Stimulated activated CD8-positive, alpha-beta memory T cell treated with anti-CD3 and anti-CD28 coated beads, Interleukin-7, amount 100 ng/mL, for 24 hours (primary cell): ENCODE measurements at regions not wholly inside any gene's neighbourhood (a gene's known extent, or its start where the extent isn't known, plus 50 kb on each side); places are given as distances from the start of the nearest gene placed in this dataset.

ENCODE experiments used
- DNase-seq: peaks from one replicate; pipeline ENCODE4 v3.0.0-alpha.2; 2020; ENCODE audit warnings: low read depth

DNA sequence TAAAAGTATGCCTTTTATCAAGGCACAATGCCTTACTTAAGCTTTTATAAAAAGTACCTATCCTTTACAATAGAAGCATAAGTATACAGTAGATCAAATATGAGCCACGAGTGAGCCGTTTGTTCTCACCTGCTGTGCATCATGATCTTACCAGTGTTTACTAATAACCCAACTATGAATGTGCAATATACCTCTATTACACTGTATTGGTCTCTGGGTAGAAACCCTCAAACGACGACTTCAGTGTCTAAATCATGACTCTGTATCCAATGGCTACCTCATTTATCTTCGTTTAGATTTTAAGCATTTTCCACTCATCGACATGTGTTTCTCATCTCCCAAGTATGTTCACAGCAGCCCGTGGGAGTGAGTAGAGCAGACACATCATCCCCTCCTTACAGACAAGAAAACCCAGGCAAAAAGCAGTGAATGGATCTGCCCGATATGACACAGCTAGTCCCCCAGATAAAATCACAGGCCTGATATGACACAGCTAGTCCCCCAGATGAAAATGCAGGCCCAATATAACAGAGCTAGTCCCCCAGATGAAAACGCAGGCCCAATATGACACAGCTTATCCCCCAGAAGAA is 279.8 kb downstream of the TNS1 start:
- no peak for DNase-seq

DNA sequence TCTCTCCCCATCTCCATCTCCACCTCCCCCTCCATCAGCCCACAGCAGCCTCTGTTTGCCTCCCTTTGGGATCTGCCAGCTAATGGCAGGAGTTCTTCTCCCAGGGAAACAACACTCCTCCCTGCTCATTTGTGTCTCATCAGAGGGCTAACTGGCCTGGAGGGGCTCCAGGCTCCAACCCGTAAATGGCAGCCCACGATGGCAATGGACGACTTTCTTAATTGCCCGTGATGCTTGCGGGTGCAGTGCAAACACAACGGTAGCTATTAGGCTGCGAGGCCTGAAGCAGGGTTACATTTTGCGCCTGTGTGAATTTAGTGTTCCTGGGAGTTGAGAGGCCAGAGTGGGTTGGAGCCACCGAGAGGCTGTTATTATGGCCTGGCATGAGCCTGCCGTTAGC is 285.1 kb downstream of the TNS1 start:
- no peak for DNase-seq

DNA sequence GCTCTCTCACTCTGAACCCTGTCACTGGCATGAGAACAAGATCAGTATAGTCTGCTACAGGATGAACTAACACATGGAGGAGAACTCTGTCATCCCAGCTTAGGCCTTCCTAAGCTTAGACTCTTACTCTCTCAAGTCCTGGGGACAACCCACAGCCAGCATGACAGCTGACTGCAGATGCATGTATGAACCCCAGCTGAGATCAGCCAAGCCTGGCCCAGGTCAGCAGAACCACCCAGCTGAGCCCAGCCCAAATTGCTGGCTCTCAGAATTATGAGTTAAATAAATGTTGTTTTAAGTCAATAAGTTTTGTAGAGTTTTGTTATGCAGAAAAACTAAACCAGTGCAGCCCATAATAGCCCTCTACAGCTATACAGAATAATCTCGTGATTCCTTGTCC is 287.3 kb downstream of the TNS1 start:
- DNase-seq, result no peak

DNA sequence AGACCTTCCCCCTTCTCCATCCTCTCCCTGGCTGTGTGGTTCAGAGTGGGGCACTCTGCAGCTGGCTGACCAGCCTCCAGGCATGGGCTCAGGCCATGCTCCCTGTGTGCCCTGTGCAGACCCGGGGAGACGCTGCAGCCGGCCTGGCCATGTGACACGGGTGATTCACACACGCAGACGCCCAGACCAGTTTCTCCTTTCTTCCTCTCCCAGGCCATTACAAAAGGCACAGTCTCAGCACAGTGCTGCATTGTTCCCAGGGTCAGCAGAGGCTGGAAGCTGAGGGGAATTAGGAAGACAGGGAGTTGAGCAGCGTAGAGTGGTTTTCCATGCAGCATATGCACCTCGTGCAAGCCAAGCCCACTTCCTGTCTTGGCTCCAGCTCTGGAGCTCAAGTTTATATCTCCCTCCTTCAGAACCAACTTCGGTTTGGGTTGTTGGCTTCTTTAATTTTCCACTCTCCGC is 288.5 kb downstream of the TNS1 start:
- no peak for DNase-seq

DNA sequence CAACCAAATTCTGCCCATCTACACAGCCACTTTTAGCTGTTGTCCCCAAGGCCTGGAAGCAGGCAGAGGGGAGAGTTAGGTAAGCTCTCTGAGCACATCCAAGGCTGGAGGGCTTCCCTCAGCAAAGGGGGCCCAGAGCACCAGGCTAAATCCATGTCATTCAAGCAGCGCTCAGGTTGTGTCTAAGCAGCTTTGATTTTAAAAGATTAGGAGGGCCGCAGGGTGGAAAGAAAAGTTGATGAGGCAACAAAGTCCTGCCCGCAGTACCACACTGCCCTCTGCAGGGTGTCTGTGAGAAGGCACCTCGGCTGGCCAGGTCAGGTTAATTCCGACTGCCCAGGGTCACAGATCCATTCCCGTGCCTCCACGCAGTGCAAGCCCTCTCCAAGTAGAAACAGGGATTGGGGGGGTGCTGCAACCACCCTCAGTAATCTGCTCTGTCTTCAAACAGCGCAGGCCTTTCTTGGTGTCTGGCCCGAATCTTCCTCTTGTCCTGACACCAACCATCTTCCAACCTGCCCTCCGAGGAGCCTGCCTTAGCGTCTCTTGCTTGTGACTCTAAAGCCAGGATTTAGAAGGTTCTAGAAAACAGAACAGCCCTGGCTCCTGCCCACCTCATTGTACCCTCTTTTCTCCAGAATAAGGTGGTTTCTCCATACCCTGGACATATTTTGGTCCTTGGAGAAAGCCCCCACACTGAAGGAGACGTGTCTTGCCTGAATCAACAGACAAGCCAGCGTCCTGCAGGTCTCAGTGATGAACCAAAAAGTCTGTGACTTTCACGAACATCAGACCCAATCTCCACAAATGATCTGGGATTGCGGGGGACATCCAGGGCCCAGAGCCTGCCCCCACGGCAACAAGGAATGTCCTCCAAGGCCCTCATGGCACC is 289.2 kb downstream of the TNS1 start:
- peak; percentile 49 for DNase-seq

DNA sequence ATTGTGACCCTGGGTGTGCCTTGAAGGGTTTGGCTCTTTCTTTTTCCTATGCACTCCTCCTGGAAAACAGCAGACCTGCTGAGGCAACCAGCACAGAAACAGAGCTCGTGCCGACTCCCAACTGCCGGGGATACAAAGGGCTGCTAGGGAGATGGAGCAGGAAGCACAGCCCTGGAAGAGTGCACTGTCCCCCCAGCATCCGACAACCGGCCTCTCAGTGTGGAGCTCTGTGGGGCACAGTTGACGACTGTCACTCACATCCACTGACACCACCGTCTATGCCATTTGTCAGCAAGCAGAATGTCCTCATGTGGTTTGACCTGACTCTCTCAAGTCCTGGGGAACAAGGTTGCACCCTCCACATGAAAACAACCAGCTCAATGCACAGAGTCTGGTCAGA is 290.4 kb downstream of the TNS1 start:
- DNase-seq, result no peak

DNA sequence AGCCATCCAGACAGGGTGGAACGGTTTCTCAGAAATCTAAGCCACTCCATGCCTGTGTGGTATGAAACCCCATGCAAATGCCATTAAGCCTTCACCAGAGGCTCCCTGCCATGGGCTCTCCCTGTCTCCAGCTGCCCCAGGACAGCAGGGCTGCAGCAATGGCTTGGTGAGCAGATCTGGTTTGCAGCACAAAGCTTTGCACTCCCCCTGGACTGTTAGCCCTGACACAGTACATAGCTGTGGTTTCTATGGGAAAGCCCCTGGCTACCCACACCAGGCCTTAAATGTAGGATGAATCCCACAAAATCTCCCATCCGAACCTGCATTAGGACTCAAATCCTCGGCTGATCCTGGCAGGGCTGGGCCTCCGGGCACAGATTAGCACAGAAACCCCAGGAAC is 291.6 kb downstream of the TNS1 start:
- DNase-seq, result no peak

DNA sequence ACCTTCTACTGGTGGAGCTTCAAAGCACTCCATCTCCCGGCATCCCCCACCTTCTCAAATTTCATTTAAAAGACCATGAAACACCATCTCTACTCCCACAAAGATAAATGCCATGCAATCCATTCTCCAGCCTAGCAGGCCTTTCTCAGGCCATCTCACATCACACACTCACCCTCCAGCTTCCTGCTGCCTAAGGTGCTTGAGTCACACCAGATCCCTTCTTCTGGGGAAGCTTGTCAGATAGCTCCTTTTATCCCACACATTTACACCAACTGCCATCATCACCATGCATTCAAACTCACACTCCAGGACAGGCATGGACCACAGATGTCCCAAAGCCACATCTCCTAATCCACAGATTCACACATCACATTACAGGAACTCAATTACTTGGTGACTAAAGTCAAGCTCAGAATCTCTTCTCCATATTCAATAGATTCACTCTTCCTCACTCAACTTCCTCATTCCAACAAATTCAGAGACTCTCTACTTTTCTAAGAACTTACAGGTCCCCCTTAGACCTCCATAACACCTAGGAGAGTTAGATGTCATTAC is 292.5 kb downstream of the TNS1 start:
- DNase-seq, result no peak

DNA sequence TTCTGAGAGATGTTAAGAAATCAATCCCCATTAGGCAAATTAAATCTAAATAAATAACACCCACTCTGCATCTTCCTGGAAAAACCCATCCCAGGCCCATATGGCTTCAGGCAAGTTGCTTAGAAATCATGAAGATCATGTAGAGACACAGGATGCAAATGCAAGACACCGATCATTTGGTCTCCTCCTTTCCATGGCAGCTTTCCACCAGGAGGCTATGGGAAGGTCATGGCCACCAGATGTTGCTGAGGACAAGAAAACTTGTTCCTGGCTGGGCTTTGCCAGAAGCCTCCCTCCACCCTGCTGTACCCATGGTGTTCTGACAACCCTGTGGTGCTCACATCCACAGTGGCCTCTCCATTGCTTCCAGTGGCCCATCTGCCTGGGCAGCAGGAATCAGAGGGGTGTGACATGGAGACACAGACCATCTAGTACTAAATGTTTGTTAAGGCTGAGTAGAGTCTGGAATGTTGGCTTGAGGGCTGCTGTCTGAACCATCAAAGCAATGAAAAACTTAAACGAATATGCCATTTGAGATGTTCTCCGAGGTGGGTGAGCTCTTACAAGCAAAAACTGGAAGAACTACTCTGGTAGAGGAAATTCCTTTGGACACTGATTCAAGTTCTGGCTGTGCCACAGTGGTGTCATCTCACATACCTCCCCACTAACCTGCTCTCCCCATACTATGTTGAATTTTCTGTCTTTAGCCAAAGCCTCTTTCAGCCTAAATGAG is 293.2 kb downstream of the TNS1 start:
- no peak for DNase-seq

DNA sequence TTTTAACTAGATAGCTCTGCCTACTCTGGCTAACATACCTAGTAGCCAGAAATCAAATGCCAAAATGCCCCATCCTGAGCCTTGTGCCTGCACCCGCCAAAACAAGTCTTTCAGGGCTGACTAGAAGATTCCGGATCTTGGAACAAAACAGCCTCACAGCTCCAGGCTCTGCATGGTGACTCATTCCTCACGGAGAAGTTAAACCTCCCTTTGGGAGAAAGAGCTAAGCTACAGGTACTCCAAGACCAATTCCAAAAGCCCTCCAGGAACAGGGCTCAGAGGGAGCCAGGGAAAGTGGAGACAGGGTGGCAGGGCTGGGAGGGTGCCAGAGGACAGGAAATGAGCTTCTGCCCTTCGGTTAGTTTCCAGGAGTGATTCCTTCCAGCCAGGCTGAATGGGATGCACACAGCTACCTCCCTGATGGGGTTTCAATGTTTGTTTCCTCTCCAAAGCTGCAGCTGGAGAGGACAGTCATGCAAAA is 295.6 kb downstream of the TNS1 start:
- no peak for DNase-seq

DNA sequence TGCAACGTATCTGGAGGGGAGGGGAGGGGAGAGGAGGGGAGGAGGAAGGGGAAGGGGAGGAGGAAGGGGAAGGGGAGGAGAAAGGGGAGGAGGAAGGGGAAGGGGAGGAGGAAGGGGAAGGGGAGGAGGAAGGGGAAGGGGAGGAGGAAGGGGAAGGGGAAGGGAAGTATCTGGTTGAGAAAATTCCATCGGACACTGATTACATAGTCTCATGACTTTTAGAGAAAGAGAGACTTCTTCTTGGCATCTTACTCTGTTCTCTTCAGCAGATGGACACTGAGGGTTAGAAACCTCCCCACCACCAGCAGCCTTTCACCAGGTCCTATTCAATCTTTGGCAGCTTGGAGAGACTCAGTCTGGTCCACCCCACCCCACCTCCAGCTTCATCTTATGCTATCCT is 296.3 kb downstream of the TNS1 start:
- no peak for DNase-seq

DNA sequence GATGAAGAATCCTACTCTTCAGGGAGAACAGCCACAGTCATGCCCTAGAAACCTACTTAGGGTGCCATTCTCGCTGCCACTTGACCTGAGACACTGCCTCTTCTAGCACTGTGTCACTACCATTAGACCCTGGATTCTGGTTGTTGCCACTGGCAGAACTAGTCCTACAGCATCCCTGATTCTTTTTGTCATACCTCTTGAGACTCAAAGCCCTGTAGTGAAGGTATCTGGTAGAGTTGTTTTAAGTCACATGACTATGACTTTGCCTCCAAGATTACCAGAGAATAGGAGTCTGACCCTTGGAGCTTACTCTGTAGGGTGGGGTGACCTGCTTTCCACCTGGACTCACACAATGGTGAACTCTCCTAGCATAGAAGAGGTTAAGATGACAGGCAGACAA is 296.7 kb downstream of the TNS1 start:
- DNase-seq, result no peak

DNA sequence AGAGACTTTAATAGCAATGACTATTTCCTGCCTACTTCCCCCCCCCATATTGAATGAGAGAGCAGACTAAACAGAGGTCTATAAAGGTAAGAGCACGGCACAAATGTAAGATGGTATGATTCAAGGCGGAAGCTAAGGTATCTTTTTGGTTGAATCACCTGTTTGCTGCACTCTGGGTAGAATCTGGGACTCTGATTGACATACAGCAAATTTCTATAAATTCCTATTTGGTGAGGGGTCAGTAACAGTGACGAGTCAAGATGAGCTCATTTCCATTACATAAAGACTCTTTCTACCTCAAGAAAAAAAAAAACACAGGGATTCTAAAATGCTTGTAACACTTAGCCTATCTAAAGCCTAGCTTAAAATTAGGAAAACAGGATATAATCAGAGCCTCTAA is 297.3 kb downstream of the TNS1 start:
- no peak for DNase-seq

DNA sequence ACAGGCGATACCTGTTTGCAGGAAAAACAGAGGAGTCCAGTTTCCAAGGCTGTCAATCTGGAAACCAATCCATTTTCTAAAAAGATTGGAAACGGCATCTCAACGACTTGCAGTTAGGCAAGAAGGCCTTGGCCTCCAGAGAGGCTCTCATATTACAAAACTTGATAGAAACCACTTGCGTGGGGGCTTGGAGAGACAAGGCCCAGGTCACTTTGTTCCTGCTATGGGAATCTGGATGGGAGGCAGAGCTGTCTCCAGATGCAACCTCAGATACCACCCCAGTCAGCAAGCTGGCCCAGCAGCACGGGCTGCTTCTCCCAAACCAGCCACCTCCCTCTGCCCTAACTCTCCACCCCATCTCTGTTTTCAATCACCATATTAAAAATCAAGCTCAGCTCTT is 298.8 kb downstream of the TNS1 start:
- DNase-seq, result no peak

DNA sequence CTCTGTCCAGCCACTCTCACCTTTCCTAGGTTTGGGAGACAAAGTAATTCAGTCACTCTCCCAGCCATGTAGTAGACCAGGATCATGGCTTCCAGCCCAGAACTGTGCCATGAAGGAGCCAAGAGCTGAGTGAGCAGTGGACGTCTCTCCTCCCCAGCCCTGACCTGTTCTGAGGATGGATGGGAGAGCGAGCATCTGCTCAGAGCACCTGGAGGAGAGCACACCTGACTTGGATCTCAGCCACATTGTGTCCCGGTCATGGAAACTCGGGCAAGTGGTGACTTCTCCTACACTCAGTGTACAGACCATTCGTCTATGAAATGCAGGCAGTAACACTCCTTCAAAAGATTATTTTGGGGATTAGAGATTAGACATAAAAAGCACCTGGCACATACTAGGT is 299.7 kb downstream of the TNS1 start:
- no peak for DNase-seq

DNA sequence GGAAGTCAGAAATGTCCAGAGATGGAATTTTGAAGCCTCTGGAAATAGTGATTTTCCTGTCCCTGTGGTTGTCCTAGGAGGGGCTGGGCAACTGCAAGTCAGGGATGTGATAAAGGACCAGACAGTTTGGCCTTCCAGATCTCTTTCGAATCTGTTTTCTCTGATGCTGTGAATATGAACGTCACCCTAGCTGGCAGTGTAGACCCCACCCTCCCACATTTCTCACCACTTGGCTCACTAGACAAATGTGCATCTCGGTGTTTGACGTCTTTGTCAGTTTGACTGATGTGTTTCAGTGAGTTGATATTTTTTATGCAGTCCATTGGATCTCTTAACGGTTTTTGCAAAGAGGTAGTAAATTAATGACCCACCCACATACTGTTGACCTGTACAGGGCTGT is 301.2 kb downstream of the TNS1 start:
- DNase-seq, result no peak

DNA sequence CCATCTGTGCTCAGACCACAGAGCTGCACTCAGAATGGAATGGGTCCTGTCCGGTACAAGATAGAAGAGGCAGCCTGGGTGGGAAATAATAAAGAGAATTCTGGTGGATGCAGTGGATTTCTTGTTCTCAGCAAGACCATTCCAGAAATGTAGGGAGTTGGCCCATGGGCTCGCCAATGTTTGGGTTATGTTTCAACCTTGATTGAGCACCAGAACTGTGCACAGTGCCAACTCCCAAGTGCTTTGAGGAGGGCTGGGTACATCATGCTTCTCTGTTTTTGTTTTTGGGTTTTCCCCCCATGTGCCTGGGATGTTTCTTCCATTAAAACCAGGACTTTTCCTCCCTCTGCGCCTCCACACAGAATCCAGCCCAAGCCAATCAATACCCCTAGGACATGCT is 304.1 kb downstream of the TNS1 start:
- DNase-seq, result no peak

DNA sequence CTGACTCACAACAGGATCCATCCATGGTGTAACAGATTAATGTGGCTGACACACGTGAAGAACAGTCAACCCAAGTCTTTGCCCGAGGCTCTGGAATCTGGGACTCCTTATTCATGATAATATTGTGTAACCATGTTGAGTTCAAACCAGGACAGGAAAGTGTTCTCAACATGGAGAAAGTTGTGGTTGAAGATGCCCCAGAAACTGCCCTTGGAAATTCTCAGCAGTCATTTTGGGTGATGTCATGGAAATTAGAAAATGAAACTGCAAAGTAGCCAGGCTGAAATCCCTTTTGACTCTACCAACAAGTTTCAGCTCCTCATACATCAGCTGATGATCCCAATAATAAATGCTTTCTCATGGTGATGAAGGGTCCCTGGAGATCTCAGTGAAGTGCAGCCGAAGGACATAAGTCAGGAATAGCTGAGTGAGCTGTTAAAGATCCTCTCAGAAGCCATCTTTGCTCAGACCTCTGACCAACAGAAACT is 307.7 kb downstream of the TNS1 start:
- no peak for DNase-seq

DNA sequence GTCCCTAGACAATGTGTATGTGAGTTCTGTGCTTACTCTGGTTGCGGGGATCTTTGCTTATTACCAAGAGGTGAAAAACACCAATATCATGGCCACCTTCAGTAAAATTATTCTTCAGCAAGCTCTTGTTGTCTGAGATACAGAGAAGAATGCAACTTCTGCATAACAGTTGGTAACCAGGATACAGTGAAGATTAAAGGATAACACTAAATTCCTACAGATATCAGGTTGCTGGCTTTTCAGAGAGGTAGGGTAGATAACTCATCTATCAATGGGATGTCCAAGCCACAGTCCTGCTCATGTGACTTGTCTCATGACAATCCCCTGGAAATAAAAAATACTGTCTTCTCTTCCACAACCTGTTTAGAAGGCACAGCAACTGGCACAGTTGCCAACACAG is 308.5 kb downstream of the TNS1 start:
- no peak for DNase-seq

DNA sequence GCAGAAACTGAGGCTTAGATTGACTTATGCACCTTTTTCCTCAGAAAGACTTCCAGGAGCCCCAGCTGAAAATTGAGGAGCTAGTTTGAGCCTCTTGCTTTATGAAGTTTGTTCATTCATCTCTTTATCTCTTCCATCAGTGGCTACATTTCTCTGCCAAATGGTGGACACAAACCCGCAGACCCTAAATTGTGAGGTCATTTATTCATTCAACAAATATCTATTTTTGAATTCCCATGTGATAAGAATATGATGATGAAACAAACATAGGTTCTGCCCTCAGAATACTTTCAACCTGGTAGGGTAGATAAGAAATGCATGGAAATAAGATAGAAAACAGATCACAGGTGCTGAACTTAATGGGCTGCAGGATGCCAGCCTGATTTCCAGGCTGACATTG is 309.4 kb downstream of the TNS1 start:
- DNase-seq, result no peak

DNA sequence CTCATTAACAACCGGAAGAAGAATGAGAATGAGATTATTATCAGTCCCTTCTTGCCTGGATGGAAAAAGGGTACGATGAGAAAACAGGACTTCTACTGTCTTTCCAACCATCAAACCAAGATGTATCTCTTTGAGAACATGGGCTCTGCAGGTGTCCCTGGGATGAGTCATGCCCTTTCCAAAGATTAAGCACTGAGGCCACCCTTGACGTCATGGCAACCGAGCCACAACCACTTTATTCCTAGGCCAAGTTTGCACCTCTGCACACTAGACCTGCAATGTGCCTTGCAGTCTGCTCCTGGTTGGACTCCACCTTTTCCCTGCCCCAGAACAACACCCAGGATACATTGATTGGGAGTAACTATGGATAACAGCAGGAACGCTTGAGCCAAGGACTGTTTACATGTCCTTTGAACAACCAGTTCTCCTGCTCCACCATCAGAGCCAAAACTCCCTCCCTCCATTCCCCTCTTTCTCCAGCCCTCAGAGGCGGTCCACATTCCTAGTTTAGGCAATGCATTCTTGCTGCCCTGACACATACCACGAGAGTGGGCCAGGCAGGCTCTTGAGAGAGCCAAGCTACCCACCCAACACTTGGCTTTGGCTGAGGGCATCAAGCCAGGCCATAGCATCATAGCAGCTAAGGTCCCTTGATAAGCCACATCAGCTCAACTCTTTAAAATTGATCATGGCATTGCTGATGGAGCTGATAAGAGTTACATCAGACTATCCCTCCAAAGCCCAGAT is 310.7 kb downstream of the TNS1 start:
- DNase-seq, result no peak

DNA sequence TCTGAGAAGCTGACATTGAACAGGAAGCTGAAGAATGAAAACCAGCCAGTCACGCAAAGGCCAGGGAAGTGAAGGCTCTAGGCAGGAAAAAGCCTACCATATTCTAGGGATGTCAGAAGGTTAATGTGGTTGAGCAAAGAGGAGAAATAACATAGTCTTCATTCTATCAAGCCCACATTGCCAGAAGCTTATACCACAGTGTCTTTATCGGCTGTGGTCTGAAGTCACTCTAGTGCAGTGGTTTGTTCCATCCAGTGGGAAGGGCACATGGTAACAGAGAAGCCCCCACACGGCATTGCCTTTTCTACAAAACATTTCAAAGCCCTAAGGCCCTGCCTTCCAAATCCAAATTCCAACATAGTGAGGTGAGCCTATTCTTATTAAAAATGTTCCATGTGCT is 311.3 kb downstream of the TNS1 start:
- DNase-seq, result no peak
